ENCODE measurements at regions not wholly inside any gene's neighbourhood (a gene's known extent, or its start where the extent isn't known, plus 50 kb on each side); places are given as distances from the start of the nearest gene placed in this dataset.

DNA sequence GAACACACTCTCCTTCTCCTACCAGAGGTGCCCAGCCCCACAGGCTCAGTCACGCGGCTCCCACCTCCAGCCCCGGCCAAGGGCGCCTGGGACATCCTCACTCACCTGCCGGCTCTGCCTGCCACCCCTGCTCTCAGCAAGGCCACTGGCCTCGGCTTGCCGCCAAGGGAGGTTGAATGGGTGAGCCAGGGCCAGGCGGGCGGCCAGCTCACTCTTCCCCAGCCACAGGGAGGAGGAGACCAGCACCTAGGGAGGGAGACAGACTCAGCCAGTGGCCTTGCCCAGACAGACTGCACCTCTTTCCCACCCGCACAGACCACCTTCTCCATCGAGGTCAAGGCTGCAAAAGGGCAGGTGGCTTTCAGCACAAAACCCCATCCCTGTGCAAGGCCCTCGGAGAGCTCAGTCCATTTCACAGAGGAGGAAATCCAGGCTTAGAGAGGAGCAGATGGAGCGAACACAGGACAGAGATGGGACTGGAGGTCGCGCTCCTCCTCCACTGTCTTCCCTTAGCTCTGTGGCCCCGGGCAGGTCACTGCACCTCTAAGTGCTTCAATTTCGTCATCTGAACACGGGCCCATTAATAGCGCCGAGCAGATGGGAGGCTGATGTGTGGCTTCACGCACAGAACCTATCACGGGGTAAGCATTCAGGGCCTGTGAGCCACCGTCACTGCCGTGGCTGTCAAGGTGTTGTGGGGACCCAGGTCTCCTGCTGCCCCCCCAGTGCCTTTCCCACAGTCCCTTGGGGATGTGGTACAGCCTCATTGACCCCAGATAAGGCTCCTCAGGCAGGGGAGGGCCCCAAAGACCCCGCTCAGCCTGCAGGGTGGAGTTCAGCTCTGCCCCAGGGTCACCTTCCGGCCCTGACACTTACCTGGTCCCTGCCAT lies 56.1 kb downstream of the RMI2 start:
- no peak for DNase-seq

DNA sequence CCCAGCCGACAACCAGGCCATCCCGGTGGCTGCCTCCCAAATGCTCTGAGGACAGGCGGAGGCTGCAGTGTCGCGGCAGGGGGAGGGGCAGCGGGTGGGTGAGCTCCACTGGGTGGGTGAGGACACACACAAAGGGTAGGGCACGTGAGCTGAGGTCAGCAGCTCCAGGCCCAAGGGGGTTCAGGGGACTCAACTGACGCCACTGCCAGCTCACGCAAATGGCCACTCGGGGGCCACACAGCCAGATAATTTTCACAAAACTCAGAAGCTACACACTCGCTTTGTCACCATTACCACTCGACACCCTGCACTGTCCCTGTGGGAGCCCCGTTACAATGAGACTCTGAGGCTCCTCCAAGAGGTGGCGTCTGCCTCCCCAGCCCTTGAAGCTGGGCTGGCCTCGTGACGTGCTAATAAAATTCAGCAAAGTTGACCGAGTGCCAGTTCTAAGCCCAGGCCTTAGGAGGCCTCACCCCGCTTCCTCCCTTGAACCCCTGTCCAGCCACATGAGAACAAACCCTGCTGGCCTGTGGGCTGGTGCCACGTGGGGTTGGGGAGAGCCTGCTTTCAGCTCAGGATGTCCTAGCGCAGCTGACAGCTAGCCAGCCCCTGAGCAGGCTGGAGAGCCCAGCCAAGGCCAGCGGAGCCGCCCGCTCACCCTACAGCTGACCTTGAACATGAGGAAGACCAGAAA lies 56.9 kb downstream of the RMI2 start:
- DNase-seq: no peak

DNA sequence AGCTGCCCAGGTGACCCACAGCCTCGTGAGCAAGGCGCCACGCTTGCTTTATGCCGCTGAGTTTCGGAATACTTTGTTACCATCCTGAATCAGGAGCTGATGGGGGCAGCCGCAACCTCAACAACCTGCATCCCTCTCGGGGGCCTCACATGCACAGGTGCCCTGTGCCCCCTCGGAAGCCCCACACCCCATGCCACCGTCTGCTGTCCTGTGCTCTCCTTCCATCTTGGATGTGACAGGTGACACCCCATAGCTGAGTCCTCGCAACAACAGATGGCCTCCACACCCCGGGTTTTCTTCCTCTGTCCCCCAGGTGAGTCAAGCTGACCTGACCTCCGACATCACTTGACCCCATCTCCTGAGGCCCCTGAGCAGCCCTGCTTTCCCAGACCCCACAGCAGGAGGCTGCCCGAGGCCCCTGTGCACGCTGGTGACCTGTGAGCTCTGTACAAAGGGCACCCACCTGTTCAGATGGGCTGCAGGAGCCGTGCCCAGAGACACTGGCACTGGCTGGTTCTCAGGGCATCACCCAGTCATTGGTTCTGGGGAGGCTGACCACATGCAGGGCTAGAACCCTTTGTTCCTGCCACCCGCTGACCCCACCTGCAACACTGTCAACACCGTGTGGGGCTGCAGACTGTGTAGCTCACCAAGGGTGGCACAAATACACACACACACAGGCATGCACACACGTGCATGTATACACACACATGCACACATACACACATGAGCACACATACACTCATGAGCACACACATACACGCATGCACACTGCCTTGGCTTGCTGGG lies 57.7 kb downstream of the RMI2 start:
- no peak for DNase-seq

- DNase-seq: no peak
Measured at GRCh38 chr16:11403534-11403795, 58.2 kb downstream of the RMI2 start.

DNA sequence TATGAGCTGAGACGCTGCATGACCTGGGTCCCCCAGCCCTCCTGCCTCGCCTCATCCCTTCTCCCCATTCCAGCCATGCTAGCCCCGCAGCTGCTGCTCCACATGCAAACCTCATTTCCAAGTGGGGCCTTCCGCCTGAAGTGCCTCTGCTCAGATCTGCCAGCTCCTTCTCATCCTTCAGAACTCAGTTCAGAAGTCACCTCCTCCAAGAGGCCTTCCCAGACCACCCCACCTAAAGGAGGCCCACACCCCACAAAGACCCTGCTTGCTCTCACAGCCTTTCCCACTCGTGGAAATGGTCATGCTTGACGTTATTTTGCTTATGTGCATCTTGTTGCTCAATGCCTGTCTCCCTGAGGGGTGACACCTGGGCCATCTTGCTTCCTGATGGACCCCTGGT lies 58.7 kb downstream of the RMI2 start:
- no peak for DNase-seq

DNA sequence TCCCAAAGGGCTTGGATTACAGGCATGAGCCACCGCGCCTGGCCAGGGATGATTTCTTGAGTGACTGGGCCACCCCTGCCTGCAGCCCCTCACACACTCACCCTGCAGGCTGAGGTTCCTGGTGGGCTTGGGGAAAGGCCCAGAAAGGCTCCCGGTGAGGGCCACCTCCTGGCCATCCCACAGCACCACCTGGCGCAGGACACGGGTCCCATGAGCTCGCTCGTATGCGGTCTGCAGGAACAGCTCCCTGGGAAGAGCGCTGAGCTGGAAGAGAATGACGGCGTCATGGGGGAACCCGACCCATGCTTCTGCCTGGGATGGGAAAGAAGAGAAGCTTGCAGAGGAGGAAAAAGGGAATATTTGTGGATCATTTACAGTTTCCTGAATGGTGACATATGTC lies 59.3 kb downstream of the RMI2 start:
- no peak for DNase-seq

- DNase-seq: peak; percentile 34 to 58
Measured at GRCh38 chr16:11405331-11406176, 60.3 kb downstream of the RMI2 start.

GRCh38 chr16:11406177-11406560 lies 60.9 kb downstream of the RMI2 start:
- no peak for DNase-seq

GRCh38 chr16:11407047-11407982 lies 62.1 kb downstream of the RMI2 start:
- peak; percentile 60 to 62 for DNase-seq

DNA sequence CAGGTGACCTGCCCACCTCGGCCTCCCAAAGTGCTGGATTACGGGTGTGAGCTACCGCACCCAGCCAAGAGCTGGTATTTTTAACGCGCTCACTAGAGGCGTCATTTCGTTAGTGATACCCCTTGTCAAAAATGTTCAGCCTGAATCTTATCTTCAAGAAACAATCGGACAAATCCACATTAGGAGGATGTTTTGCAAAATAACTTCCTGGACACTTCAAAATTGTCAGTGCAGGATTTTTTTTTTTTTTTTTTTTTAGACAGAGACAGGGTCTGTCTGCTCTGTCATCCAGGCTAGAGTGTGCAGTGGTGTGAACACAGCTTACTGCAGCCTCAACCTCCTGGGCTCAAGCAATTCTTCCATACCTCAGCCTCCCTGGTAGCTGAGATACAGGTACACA lies 63.0 kb downstream of the RMI2 start:
- no peak for DNase-seq

- no peak for DNase-seq
Measured at GRCh38 chr16:11409398-11409797, 64.1 kb downstream of the RMI2 start.

GRCh38 chr16:11410376-11411058 lies 65.3 kb downstream of the RMI2 start:
- DNase-seq: no peak

DNA sequence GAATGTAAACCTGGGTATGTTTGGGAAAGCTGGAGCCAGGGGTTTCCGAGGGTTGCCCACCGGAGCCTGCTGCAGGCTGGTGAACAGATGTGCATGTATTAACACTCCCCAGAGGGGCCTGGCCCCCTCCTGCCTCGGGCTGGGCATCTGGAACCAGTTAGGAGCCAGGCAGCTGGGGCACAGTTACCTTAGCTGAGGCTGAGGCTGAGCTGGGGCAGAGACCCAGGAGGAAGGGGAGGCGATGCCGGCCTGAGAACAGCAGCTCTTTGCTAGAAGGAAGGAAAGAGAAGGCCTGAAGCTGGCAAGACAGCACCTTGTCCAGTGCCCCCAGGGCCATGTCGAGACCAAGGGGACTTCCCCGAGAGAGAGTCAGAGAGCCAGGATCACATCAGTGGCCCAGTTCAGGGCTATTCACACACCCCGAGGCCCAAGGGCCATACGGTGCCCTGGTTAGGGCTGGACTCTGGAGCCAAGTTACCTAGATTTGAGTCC lies 65.8 kb downstream of the RMI2 start:
- DNase-seq: no peak

GRCh38 chr16:11412175-11412904 lies 67.1 kb downstream of the RMI2 start:
- DNase-seq: no peak

GRCh38 chr16:11412965-11413887 lies 68.0 kb downstream of the RMI2 start:
- DNase-seq: no peak

DNA sequence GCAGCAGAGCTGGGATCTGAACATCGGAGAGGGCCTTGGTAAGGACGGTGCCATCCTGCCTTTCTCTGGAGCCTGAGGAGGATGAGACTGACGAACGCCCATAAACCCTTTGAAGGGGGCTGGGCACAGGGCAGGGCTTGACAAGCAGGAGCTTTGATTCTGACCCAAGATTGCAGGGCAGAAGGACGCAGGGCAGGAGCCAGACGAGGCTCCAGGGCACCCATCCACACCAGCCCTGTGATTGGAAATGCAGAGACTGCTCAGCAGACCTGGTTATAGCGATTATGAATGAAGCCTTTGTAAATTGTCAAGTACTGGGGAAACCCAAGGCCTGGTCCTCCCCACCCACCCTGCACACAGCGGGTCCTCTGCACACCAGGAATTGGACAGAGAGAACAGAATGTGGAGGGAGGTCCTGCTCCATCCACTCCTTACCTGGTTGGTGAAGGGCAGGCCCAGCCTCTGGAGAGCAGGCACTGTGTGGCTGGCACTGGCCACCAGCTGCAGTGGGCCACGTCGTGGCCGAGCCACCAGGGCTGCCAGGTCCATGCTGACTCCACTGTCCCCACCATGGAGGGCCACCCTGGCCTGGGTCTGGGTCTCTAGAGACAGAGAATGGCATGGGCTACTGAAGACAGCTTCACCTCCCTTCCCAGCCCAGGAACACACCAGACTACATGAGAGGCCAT lies 68.8 kb downstream of the RMI2 start:
- no peak for DNase-seq

- no peak for DNase-seq
Measured at GRCh38 chr16:11414815-11415775, 69.8 kb downstream of the RMI2 start.
